Left renal cortex interstitium (tissue), 4 donors: ENCODE measurements at regions not wholly inside any gene's neighbourhood (a gene's known extent, or its start where the extent isn't known, plus 50 kb on each side); places are given as distances from the start of the nearest gene placed in this dataset.

Experiments
- DNase-seq, 4 donors: peaks; one replicate each; pipeline ENCODE4 v3.0.0-alpha.2; 2013; ENCODE audit warnings: low read depth in 4 of 4, low spot score in 2 of 4, missing footprints in 1 of 4

DNA sequence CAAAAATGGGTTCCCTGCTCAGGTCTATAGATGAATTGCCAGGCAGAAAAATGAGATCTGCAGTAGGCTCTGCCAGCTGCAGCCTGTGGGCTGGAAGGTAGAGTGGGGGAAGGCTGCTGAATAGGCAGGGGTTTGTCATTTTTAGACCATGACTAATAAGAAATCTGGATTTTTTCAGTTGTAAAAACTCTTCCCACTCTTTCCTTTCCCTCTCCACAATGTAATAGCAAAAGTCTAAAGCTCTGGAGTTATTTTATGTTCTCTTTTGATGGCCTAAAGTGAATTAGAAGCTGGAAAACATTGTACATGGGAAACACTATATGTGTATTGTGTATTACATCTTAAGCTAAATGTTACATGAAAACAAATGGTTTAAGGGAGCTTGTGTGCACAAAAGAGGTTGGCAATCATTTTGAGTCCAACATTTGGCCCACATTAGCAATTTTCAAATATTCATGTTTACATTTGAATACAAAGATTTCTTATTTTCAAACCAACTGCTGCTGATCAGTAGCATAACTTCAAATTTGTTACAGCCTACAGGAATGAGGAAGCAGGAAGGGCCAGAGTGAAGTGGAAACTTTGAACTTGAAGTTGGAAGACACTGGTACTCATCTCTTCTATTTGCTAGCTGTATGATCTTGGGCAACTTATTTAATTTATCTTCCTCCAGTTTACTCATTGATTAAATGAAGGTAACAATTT is 407.1 kb downstream of the SLC4A3 start:
- no peak for DNase-seq

DNA sequence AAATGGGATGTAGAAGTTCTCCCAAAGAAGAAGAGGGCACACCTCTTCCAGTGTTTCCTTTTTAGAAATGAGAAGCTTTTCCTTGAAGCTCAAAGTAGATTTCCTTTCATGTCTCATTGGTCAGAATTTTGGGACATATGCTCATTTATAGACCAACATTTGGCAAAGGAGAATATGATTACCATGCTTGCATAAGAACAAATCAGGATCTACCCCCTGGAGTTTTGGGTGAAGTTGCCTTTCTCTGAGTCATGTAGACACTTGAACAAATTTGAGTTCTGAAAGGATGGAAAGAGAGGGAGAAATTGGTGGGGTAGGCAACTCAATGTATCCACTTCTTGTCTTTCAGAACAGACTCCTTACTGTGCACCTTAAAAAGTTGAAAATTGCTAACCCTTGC is 409.0 kb downstream of the SLC4A3 start:
- DNase-seq: no peak

DNA sequence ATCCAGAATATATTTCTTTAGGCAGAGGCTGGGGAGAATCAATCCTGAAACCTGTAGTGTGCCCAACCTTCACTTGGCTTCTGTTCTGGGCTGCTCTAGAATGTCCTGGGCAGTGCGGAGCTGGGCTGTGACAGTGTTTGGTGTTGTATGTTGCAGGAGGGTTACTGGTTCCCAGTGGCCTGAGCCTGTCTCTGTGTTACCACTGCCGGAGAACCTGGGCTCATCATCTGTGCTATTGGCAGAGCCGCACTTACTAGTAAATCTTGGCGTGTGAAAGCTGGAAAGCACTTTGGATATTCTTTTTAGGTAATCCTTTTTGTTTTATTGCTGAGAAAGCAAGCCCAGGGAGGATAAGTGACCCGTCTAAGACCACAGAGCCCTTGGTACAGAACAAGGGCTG is 412.9 kb downstream of the SLC4A3 start:
- no peak for DNase-seq

DNA sequence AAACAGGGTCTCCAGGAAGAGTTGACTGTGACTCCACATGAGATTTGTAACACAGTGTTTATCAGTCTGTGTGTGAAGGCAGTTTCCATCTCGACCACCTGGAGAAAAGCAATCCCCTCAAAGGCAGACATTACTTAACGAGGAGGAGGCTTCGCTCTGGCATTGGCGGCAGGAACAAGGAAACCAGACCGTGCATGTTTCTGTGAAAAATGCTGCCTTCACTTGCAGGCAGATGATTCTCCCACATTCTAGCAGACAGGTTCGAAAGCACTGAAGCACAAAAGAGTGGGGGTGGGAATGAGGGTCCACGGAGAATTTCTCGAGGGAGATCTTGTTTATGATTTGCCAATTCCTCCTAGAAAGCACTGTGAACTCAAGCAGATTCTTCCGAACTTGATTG is 414.0 kb downstream of the SLC4A3 start:
- no peak for DNase-seq

DNA sequence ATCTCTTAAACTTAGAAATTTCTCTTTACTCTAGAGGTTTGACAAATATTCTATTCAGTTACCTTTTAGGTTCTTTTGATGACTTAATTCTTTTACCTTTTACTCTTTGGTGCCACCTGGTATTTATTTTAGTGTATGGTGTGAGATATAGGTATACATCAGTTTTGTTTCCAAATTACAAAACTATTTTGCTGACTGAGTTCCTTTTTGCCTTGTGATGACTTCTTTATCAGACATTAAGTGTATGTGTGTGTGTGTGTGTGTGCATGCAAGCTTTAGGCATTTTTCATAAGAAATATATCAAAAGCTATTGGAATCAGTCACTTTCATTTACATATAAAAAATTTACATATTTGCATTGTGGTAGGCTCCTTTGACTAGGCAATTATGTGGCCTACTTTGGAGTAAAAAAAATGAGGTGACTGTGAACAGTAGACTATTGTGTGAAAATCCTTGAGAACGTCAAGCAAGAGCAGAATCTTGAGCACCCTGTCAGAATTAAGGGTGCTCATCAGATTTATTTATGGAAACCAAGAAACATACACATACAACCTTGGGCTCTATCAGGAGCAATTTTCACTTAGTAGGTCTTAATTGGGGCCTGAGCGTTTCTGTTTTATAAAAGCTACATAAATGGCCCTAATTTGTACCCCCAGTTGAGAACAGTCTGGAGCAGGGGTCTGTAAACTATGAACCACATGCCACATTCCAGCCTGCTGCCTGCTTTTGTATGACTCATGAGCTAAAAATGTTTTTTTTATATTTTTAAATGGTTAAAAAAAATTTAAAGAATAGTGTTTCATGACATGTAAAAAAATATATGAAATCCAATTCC is 415.9 kb downstream of the SLC4A3 start:
- no peak for DNase-seq

DNA sequence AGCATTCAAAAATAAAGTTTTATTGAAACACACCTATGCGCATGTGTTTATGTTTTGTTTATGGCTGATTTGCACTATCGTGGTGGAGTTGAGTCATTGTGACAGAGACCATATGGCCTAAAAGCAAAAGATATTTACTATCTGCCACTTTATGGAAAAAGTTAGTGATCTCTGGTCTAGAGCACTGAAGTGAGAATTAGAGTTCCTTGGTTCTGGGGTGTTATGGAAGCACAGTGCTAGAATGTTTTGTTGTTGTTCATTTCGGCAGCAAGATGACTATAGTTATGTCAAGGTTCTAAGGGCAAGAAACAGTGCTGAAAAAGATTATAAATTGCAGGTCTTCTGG is 416.5 kb downstream of the SLC4A3 start:
- DNase-seq: no peak

DNA sequence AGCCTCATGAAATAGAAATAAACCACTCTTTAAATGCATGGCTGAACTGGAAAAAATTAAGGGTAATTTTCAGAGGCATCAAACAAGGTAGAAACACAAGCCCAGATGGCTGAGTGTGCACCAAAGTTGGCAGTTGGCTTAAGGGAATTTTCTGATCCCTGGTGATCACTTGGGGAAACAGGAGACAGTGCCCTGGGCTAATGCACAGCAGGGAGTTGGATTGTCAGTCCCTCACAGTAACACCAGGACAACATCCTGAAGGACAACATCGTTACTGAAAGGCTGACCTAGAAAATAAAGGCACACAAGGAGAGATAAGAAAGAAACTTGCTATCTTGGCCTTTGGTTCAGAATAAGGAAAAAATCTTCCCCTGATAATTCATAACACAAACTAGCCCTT is 417.0 kb downstream of the SLC4A3 start:
- no peak for DNase-seq

DNA sequence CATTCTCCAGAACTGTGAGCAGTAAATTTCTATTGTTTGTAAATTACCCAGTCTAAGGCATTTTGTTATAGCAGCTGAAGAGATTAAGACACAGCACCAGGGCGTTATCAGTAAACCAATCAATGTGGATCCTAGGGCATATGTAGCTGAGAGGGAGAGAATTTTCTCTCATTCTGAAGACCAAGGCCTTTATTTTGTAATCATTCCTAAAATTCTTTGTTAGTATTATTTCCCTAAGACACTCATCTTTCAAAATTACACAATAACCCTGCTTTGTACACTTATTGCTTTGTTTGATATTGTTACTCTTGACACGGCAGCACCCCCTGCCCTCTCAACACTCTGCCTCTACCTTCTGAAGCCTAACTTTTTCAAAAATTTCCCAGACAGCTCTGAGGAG is 419.1 kb downstream of the SLC4A3 start:
- DNase-seq: no peak

DNA sequence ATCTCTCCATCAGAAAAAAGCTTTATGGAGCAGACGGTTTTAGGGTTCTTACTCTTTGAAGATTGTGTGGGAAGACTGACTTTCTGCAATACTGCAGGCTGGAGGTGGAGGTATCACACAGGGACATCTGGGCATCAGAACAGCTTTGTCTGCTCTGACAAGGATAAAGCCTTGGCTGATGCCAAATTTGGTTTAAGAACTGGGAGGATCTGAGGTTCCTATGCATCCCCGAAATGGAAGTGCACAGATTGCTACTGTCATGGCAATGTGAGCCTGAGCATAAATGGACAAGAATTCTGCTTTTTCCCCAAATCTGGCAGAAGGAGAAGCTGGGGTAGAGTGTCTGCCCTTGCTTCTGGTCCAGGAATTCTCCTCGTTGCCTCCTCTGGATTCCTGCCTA is 424.3 kb downstream of the SLC4A3 start:
- DNase-seq: no peak

DNA sequence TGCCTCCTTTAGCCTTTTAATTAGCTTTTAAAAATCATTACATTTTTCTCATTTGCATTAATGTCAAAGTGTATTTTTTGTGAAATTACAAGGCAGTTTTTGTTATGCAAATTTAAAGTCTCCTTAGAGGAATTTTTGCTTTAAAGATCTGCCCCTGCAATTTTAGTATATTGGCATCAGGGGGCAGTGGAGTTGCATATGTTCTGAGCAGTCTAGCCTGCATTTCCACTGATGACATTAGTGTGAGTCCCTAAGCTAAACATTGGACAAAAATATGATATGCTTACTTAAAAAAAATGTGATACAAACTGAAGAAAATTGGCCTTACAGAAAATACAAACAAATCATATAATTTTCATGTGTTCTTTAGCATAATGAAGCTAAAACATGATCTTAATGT is 426.5 kb downstream of the SLC4A3 start:
- no peak for DNase-seq

DNA sequence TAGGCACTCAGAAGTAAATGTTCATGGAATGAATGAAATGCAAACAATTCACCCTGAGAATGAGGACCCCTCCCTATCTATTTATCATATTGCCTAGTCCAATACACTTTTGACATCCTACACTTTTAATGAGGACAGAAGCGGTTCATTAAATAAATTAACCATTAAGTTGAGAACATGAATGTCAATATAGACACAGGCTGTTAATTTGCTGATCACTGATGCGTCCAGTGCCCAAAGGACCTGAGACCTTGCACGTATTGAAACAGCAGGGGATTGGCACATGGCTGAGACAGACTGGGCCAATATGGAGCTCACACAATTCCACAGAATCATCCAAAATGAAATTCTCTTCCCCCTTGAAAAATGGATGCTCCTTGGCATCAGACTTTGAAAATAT is 430.0 kb downstream of the SLC4A3 start:
- DNase-seq: no peak

DNA sequence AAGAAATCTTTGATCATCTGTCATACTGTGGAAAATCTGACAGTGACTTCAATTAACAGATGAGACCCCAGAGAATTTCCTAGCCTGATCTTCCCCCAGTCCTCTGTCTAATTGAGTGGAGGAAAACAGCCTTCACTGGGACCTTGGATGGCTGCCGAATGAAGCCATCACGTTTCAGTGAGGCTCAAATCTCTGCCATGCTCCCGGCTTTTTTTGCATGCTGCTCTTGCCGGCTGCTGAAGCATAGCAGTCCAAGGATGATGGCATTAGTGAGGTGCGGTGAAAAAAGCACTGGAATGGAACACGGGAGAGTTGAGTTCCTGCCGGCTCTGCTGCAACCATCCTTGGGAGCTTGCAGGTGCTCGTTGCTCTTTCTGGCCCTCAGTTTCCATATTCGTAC is 430.5 kb downstream of the SLC4A3 start:
- DNase-seq: no peak

DNA sequence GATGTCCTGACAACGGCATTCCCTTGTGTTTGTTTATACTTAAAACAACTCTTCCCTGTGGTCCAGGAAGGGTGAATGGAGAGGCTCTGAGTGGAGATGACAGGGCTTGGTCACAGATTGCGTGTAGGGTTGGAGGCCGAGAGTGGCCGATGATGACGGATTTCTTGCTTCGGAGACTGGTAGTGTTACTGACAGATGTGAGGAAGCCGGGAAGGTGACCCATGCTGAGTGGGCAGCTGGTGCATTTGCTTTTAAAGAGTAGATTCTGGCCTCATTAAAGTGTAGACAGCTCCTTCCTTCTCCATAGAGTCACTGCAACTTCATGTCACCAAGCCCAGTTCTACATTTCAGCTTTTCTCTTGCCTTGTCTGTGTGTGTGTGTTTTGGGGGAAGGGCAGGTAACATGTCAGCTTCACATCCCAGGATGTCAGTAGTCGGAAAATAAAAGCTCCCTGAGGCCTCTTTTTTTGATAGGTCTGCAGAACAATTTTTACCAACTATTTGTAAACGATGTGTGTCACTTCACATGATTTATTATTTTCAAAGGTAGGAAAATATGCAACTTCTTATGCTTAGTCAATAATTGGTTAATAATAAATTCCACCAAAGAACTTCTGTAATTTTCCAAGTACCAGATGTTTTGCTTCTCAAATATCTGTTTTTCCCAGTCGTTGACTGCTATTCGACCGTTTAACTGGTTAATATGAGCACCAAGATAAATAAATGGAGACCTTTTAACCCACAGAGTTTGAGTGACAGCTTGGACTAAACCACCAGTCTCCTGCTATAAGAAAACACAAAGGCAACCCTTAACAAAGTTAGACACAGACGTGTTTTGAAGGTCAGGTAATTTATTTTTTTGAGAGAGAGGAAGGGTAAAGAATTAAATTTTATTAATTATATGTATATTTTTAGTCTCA is 436.9 kb downstream of the SLC4A3 start:
- DNase-seq: no peak

DNA sequence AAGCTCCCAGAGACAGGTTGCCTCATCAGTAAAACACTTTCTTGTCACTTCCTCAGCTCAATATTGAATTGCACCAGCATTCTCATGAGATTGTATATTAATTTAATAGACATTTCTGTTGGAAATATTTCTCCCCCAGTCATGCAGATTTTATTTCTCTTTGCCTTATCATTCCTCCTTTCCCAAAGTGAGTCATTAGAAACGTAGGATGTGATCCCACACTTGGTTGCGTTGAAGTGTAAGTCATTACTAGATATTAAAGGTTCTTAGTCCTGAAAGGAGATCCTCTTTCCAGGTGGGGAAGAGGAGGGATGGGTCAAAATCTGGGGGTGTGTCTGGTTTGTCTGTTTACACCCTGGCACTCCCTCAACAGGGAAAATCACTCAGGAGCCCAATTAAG is 438.2 kb downstream of the SLC4A3 start:
- no peak for DNase-seq

DNA sequence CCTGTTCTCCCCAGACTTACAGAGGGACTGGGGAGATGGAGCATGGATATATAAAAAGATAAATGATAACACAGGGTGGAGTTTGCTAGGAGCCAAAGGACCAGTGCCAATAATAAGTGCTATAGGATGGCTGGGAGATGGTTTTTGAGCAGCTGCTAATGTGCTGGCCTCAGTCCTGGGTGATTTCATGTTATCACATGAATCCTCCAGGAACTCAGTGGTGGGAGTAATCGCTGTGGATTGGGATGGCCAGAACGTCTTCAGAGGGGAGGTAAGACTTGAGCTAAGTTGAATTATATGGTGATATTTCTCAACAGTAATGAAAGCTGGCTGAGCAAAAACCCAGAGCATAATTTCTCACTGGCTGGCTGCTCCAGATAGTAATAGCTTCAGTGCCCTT is 441.4 kb downstream of the SLC4A3 start:
- no peak for DNase-seq

DNA sequence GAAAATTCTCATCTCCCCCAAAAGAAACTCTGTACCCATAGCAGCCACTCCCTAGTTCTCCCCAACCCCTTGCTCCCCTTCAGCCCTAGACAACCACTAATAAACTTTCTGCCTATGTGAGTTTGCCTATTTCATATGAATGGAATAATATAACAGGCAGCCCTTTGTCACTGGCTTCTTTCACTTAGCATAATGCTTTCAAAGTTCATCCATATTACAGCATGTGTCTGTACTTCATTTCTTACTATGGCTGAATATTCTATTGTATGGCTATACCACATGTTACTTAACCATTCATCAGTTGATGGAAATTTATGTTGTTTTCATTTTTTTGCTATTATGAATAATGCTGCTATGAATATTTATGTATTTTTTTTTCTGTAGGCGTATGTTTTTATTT is 442.9 kb downstream of the SLC4A3 start:
- DNase-seq: no peak

DNA sequence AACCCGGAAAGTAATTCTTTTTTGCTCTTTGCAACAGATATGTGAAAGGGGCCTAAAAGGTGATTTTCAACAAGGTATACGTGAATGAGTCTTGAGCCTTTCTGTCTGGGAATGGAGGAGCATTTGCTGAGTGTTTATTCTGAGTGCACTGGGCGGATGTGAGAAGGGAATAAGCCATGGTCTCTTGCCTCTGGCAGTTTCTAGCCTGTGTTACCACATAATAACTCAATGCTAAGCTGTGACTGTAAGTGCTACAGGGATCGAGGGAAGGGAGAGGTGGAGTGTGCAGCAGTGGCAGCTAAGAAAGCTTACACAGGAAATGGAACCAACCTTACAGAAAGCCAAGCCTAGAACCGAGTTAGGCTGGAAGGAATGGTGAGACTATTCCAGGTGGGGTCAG is 444.3 kb downstream of the SLC4A3 start:
- no peak for DNase-seq

DNA sequence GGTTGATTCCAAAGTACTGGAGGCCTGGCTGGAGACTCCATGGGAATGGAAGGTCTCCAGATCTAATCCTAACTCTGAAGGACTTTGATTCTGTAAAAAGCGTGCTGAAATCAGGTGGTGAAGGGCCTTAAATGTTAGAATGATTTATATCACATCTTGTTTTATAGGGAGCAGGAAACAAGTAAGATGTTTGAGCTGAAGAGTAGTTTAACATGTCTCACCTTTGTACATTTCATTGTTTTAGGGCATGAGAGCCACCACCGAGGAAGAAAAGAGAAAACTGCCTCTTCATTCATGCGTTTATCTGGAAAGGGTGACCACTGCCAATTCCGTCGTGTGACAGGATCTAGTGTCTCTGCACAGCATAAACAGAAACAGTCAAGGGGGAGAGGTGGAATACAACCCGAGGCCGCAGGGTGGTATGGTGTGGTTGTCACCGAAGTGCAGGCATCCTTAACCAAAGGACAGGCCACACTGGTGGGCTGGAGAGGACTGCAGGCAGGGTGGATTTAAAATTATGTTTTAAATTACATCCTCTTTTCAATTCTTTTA is 445.3 kb downstream of the SLC4A3 start:
- no peak for DNase-seq

DNA sequence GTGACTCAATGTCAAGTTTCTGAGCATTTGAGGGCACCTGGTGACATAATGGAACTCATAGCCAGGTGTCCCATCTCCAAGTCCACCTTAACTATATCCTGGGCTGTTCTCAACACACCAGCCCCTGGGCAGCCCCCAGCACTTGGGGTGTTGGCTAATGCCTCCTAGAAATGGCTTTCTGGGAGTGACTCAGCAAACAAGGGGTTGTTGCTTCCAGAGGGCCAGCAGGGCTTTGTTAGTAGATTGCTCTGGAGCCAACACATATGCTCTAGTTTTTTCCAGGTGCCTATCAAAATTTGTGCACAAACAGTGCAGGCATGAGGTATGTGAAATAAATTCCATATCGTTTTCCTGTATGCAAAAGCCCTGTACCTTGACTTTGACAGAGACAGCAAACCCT is 448.4 kb downstream of the SLC4A3 start:
- no peak for DNase-seq

DNA sequence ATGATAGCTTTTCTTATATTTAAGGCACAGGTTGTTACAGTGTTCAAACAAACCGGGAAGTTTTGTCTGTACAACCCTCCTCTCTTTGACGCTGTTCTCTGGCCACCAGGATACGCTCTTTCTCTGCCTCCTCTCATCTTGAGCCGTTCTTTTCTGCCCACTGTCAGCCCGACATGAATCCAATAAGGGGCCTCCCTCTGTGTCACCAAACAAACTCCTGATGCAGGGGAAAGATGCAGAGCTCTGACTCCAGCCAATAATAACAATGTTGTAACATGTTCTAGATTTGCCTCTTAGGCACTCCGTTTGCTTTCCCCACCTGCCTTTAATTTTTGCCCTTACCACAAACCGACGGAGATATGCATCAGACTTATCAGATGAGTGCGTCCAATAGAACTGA is 449.3 kb downstream of the SLC4A3 start:
- DNase-seq: no peak

DNA sequence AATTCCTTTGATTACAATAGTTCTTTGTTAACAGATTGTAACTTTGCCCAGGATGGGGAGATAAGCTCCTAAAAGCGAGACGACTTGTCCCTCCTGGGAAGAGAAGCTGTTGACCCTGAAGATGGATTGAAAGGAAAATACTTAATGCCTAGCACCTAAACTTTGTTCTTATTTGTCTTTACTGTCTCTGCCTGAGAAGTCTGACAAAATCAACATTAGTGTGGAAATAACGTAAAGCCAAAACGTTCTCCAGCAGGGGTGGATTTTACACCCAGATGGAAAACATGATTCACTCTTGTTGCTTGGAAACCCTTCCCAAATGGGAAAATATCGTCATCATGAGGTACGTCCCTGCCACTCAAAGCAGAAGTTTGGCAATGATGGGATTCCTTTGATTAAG is 450.1 kb downstream of the SLC4A3 start:
- DNase-seq: no peak
